PFSK-1 (cell line): ENCODE measurements at regions not wholly inside any gene's neighbourhood (a gene's known extent, or its start where the extent isn't known, plus 50 kb on each side); places are given as distances from the start of the nearest gene placed in this dataset.

Experiments used
- FOXP2 ChIP-seq: optimal IDR thresholded peaks from 2 replicates; pipeline ENCODE3; 2011; ENCODE audit warnings: borderline replicate concordance, control low read depth, inconsistent platforms; ENCODE audit not compliant: insufficient read depth; ENCODE audit errors: extremely low read length, extremely low read depth
- POLR2AphosphoS5 ChIP-seq: IDR thresholded peaks from 2 replicates; pipeline ENCODE4 v1.6.1; 2012; ENCODE audit warnings: low read depth, mild to moderate bottlenecking, control low read depth, low read length, moderate library complexity
- SIN3A ChIP-seq: IDR thresholded peaks from 2 replicates; pipeline ENCODE4 v1.6.1; 2012; ENCODE audit warnings: mild to moderate bottlenecking, low read length, moderate library complexity, borderline replicate concordance; ENCODE audit not compliant: insufficient read depth
- TAF1 ChIP-seq: IDR thresholded peaks from 2 replicates; pipeline ENCODE4 v1.6.1; 2012; ENCODE audit warnings: low read length, control low read depth, borderline replicate concordance; ENCODE audit not compliant: insufficient read depth
- TF ChIP-seq, protein P1 (sequence below), 2 experiments: IDR thresholded peaks; 2 replicates each; pipeline versions ENCODE4 v1.6.1 to v1.8.0; 2011 to 2012; ENCODE audit warnings: low read depth in 2 of 2, low read length in 2 of 2, control low read depth in 1 of 2, inconsistent platforms in 1 of 2, mild to moderate bottlenecking in 1 of 2, moderate library complexity in 1 of 2; ENCODE audit not compliant: insufficient read depth in 1 of 2

DNA sequence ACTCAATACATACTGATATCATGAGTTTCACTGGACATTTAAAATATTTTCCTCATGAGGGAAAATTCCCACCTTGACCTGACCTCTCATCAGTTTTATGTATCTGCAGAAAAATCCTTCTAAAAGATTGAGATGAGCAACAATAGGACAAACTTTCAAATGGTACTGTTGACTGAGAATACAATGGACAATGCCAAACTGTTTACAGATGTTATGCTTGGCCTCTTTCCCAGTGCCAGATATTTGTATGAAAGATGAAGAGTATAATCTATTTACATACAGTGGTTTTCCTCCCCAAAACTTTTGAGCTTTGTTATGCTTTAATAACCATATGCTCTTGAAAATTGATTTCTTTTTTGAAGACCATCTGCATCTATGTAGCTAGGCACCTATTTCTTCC is 245.1 kb upstream of the RSPO3 start:
- no peak for TF ChIP-seq SIN3A
- TF ChIP-seq FOXP2 = no peak
- TF ChIP-seq TAF1 = no peak
- TF ChIP-seq, protein P1, sequence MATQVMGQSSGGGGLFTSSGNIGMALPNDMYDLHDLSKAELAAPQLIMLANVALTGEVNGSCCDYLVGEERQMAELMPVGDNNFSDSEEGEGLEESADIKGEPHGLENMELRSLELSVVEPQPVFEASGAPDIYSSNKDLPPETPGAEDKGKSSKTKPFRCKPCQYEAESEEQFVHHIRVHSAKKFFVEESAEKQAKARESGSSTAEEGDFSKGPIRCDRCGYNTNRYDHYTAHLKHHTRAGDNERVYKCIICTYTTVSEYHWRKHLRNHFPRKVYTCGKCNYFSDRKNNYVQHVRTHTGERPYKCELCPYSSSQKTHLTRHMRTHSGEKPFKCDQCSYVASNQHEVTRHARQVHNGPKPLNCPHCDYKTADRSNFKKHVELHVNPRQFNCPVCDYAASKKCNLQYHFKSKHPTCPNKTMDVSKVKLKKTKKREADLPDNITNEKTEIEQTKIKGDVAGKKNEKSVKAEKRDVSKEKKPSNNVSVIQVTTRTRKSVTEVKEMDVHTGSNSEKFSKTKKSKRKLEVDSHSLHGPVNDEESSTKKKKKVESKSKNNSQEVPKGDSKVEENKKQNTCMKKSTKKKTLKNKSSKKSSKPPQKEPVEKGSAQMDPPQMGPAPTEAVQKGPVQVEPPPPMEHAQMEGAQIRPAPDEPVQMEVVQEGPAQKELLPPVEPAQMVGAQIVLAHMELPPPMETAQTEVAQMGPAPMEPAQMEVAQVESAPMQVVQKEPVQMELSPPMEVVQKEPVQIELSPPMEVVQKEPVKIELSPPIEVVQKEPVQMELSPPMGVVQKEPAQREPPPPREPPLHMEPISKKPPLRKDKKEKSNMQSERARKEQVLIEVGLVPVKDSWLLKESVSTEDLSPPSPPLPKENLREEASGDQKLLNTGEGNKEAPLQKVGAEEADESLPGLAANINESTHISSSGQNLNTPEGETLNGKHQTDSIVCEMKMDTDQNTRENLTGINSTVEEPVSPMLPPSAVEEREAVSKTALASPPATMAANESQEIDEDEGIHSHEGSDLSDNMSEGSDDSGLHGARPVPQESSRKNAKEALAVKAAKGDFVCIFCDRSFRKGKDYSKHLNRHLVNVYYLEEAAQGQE (IDR thresholded peaks at IDR 0.05; ENCODE audit: insufficient read depth in 1 of 2, low read depth in 2 of 2, low read length in 2 of 2) = no peak
- no peak for TF ChIP-seq POLR2AphosphoS5

DNA sequence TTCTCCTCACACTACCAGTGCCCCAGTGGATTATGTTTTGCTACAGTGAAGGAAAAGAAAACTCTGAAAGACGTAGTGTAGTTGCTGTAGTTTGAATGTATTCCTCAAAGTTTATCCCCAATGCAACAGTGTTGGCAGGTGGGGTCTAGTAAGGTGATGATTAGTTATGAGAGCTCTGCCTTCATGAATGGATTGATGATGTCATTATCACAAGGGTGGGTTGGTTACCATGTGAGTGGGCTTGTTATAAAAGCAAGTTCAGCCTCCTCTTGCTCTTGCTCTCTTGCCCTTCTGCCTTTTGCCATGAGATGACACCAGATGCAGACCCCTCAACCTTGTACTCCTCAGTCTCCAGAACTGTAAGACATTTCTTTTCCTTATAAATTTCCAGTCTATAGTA is 244.7 kb upstream of the RSPO3 start:
- TF ChIP-seq SIN3A (no peak), TAF1 (no peak), POLR2AphosphoS5 (no peak), FOXP2 (no peak)
- TF ChIP-seq, protein P1 (IDR thresholded peaks at IDR 0.05; ENCODE audit: insufficient read depth in 1 of 2, low read depth in 2 of 2, low read length in 2 of 2) = no peak

DNA sequence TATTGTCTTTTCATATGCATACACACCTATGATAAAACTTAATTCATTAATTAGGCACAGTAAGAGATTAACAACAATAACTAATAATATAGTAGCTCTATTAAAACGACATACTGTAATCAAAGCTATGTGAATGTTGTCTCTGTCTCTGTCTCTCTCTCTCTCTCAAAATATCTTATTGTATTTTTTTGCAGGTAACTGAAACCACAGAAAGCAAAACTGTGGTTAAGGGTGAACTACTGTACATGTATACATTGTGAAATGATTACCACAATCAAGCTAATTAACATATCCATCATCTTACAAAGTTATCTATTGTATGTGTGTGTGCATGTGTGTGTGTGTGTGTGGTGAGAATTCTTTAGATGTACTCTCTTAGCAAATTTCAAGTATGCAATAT is 242.0 kb upstream of the RSPO3 start:
- TF ChIP-seq SIN3A (no peak), FOXP2 (no peak), POLR2AphosphoS5 (no peak), TAF1 (no peak)
- TF ChIP-seq, protein P1 (IDR thresholded peaks at IDR 0.05; ENCODE audit: insufficient read depth in 1 of 2, low read depth in 2 of 2, low read length in 2 of 2) = no peak

DNA sequence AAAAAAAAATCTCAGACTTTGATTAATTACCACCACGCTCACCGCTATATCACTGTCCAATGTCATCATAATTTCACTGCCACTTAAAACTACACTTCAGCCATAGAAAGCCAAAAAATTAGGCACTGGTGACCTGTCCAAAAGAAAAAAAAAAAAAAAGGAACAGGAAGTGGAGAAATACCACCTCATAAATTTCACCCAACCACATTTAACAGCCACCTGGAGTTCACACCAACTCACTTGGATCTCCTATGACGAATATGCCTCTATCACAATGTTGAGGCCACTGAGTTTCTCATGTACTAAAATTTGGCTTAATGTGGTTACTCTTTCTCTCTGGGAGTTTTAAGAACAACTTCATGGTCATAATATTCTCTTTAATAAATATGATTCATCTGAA is 237.5 kb upstream of the RSPO3 start:
- TF ChIP-seq, protein P1 (IDR thresholded peaks at IDR 0.05; ENCODE audit: insufficient read depth in 1 of 2, low read depth in 2 of 2, low read length in 2 of 2) = no peak
- no peak for TF ChIP-seq TAF1
- TF ChIP-seq SIN3A = no peak
- no peak for TF ChIP-seq FOXP2
- no peak for TF ChIP-seq POLR2AphosphoS5

DNA sequence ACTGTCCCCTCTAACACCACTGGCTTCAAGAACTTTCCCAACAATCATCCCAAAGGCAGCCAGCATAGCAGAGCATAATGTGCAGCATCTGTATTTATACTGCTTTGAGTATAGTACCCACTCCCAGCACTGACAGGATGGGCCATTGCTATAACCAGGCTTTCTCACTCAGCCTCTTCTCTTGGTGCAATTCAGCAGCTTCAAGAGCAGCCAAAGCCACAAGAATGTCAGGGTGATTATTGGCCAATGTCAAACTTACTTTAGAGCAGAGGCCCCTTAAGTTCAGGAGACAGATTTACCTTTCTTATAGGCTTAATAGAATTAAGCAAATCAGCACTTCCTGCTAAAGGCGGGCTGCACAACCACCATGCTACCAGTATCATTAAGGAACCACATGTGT is 232.4 kb upstream of the RSPO3 start:
- no peak for TF ChIP-seq FOXP2
- TF ChIP-seq POLR2AphosphoS5 = no peak
- no peak for TF ChIP-seq SIN3A
- TF ChIP-seq TAF1 = no peak
- TF ChIP-seq, protein P1 (IDR thresholded peaks at IDR 0.05; ENCODE audit: insufficient read depth in 1 of 2, low read depth in 2 of 2, low read length in 2 of 2) = no peak
